BLaER1 treated with 17β-estradiol and CSF1 and Interleukin-3, amounts not matched to agents 10 nM and 100 nM (cell line): ENCODE measurements at regions not wholly inside any gene's neighbourhood (a gene's known extent, or its start where the extent isn't known, plus 50 kb on each side); places are given as distances from the start of the nearest gene placed in this dataset.
"Not testable (repeated sequence)": the region's sequence is repeated elsewhere in the genome, so short reads cannot be mapped to it uniquely, and the experiment has no call there.

ENCODE experiments used
- H3K27ac ChIP-seq, 11 experiments: shearing (Covaris generic); formaldehyde crosslinking; 2 replicates each; pipeline ENCODE4 v1.8.1; 2022
- H3K27me3 ChIP-seq, 11 experiments: shearing (Covaris generic); formaldehyde crosslinking; 2 replicates each; pipeline ENCODE4 v1.8.1; 2022
- H3K36me3 ChIP-seq, 11 experiments: shearing (Covaris generic); formaldehyde crosslinking; 2 replicates each; pipeline ENCODE4 v1.8.1; 2022
- H3K4me1 ChIP-seq, 10 experiments: shearing (Covaris generic); formaldehyde crosslinking; 2 replicates each; pipeline ENCODE4 v1.8.1; 2022
- H3K4me2 ChIP-seq, 11 experiments: shearing (Covaris generic); formaldehyde crosslinking; 2 replicates each; pipeline ENCODE4 v1.8.1; 2022
- H3K4me3 ChIP-seq, 10 experiments: shearing (Covaris generic); formaldehyde crosslinking; 2 replicates each; pipeline ENCODE4 v1.8.1; 2022
- H3K9ac ChIP-seq, 11 experiments: shearing (Covaris generic); formaldehyde crosslinking; 2 replicates each; pipeline ENCODE4 v1.8.1; 2022
- H3K9me3 ChIP-seq, 11 experiments: shearing (Covaris generic); formaldehyde crosslinking; replicated peaks in 1 of 11; 2 replicates each; pipeline ENCODE4 v1.8.1; 2022
- H4K20me1 ChIP-seq, 11 experiments: shearing (Covaris generic); formaldehyde crosslinking; 2 replicates each; pipeline ENCODE4 v1.8.1; 2022
- Cebpa-rat ChIP-seq, 11 experiments: shearing (Covaris generic); IDR thresholded peaks; 2 replicates each; pipeline ENCODE4 v1.8.1; 2022

DNA sequence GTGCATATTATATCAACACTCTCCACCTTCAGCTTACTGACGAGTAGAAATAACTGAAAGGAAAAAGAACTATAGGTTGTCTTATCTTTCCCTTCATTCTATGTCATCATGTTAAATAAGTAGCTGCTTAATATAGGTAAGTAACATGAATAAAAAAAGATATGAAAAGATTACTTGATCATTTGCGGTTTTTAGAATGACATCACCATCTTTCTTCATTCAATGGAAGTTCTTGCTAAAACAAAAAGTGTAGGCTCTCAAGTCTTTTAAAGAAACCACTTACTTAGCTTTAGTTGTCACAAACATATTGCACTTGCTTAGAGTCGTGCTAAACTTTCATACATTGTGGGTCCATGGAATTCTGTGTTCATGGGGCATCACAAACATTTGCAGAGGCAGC is 331.1 kb upstream of the DEPDC1 start:
- TF ChIP-seq Cebpa-rat (IDR thresholded peaks at IDR 0.05): no peak
- no peaks in the 10 kb centered on the region for H3K36me3 ChIP-seq
- H3K4me1 ChIP-seq: no peaks in the 10 kb centered on the region
- H3K4me2 ChIP-seq: no peak overlapping the region
- H3K9me3 ChIP-seq: peaks cover 3 to 16% (median 12%) of the 10 kb centered on the region in 11 experiments; a peak in 14 of 22 replicates
- H3K9ac ChIP-seq: no peak overlapping the region
- no peaks in the 10 kb centered on the region for H4K20me1 ChIP-seq
- no peak overlapping the region for H3K27ac ChIP-seq
- no peak overlapping the region for H3K4me3 ChIP-seq
- no peaks in the 10 kb centered on the region for H3K27me3 ChIP-seq

DNA sequence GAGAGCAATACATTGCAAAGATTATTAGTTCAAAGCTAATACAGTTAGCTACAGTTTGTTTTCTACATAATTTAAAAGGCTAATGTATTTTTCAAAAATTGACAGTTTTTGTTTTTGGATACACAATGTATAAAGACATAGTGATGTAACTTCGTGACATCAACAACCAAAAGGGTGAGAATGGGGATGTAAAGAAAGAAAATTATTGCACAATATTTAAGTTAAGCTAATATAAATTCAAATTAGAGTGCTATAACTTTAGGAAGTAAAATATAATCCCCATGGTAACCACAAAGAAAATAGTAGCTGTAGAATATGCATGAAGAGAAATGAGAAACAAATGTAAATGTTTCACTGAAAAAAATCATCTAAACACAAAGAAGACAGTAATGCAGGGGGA is 334.4 kb upstream of the DEPDC1 start:
- no peaks in the 10 kb centered on the region for H3K4me1 ChIP-seq
- H3K9me3 ChIP-seq: peaks cover 3 to 16% (median 12%) of the 10 kb centered on the region in 11 experiments; a peak in 14 of 22 replicates
- H3K4me2 ChIP-seq: no peak overlapping the region
- no peak overlapping the region for H3K4me3 ChIP-seq
- H3K9ac ChIP-seq: no peak overlapping the region
- no peaks in the 10 kb centered on the region for H3K36me3 ChIP-seq
- H4K20me1 ChIP-seq: no peaks in the 10 kb centered on the region
- no peaks in the 10 kb centered on the region for H3K27me3 ChIP-seq
- peak in 1 of 11 experiments; percentile 21; a peak in 1 of 22 replicates for TF ChIP-seq Cebpa-rat (IDR thresholded peaks at IDR 0.05)
- H3K27ac ChIP-seq: no peak overlapping the region

DNA sequence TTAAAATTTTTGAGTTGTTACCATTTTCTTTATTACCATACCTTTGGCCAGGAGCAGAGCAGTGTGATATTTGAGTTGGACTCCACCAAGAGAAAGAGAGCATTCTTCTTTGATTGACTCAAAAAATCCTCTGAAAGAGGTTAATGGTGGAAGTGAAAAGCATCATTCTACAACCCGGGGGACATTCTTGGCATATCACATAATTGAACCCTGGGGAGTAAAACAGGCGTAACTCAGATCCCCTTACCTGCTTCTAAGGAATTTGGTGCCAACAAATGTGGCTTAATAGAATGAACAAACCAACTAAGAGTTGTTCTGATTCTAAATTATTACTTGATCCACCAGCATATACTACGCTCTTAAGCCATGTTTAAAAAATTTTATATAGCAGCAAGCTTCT is 351.1 kb upstream of the DEPDC1 start:
- no peaks in the 10 kb centered on the region for H3K4me1 ChIP-seq
- H3K27me3 ChIP-seq: no peaks in the 10 kb centered on the region
- H3K9ac ChIP-seq: no peak overlapping the region
- H3K9me3 ChIP-seq: no peaks in the 10 kb centered on the region
- TF ChIP-seq Cebpa-rat (IDR thresholded peaks at IDR 0.05): no peak
- no peaks in the 10 kb centered on the region for H4K20me1 ChIP-seq
- H3K4me3 ChIP-seq: no peak overlapping the region
- no peak overlapping the region for H3K4me2 ChIP-seq
- no peaks in the 10 kb centered on the region for H3K36me3 ChIP-seq
- H3K27ac ChIP-seq: no peak overlapping the region

DNA sequence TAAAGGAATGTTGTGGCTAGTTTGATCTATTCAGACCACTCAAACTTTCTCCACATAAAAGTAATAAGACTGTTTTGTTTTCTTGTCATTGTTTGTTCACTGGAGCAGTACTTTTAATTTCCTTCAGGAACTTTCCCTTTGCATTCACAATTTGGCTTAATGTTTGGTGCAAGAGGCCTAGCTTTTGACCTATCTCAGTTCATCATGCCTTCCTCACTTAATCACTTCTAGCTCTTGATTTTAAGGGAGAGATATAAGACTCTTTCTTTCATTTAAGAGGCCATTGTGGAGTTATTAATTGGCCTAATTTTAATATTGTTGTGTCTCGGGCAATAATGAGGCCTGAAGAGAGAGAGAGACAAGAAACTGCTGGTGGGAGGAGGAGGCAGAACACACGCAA is 371.7 kb upstream of the DEPDC1 start:
- no peaks in the 10 kb centered on the region for H3K36me3 ChIP-seq
- H3K4me2 ChIP-seq: no peak overlapping the region
- H3K4me1 ChIP-seq: no peaks in the 10 kb centered on the region
- H3K4me3 ChIP-seq: no peak overlapping the region
- H4K20me1 ChIP-seq: no peaks in the 10 kb centered on the region
- TF ChIP-seq Cebpa-rat (IDR thresholded peaks at IDR 0.05): no peak
- no peaks in the 10 kb centered on the region for H3K27me3 ChIP-seq
- peaks cover 4 to 22% (median 12%) of the 10 kb centered on the region in 11 experiments; a peak in 15 of 22 replicates for H3K9me3 ChIP-seq
- H3K9ac ChIP-seq: no peak overlapping the region
- H3K27ac ChIP-seq: no peak overlapping the region

DNA sequence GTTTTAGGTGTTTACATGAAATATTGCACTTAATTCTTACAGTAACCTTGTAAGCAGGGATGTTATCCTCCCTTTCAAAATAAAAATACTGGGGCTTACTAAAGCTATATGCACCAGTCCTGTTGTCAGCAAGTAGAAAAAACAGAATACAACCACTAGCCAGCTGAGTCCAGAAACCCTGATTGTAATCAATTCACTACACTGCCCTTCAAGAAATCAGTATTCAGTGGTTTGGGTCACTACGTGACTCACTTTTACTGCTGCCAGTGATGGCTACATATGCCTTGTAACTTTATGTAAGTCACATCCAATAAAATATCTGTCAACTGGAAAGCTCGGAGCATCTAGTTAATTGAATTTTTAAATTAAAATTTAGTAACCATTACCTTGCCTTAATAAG is 376.3 kb upstream of the DEPDC1 start:
- Histone ChIP-seq H3K9ac (no peak overlapping the region), H3K4me2 (no peak overlapping the region), H3K36me3 (no peaks in the 10 kb centered on the region), H3K4me3 (no peak overlapping the region), H4K20me1 (no peaks in the 10 kb centered on the region), H3K27ac (no peak overlapping the region), H3K27me3 (no peaks in the 10 kb centered on the region), H3K4me1 (no peaks in the 10 kb centered on the region), H3K9me3 (peaks cover 0 to 26% (median 13%) of the 10 kb centered on the region in 11 experiments; a peak in 16 of 22 replicates)
- no peak for TF ChIP-seq Cebpa-rat (IDR thresholded peaks at IDR 0.05)

DNA sequence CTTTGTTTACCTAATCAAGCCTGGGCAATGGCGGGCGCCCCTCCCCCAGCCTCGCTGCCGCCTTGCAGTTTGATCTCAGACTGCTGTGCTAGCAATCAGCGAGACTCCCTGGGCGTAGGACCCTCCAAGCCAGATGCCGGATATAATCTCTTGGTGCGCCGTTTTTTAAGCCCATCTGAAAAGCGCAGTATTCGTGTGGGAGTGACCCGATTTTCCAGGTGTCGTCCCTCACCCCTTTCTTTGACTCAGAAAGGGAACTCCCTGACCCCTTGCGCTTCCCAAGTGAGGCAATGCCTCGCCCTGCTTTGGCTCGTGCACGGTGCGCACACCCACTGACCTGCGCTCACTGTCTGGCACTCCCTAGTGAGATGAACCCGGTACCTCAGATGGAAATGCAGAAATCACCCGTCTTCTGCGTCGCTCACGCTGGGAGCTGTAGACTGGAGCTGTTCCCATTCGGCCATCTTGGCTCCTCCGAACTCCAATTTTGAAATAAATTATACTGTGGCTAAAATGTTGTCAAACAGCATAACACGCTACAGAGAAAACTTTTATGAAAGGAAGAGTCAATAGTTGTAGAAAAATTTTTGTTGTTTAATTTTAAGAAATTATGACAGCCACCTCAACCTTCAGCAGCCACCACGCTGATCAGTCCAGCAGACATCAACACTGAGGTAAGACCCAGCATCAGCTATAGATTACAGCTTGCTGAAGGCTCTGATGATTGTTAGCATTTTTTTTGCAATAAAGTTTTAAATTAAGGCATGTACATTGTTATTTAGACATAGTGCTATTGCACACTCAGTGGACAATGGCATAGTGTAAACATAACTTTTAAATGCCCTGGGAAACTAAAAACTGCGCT is 384.7 kb upstream of the DEPDC1 start:
- not testable (repeated sequence) for H3K4me3 ChIP-seq, H4K20me1 ChIP-seq, H3K27me3 ChIP-seq, H3K27ac ChIP-seq, H3K4me1 ChIP-seq, H3K9ac ChIP-seq, H3K36me3 ChIP-seq, H3K9me3 ChIP-seq, H3K4me2 ChIP-seq

DNA sequence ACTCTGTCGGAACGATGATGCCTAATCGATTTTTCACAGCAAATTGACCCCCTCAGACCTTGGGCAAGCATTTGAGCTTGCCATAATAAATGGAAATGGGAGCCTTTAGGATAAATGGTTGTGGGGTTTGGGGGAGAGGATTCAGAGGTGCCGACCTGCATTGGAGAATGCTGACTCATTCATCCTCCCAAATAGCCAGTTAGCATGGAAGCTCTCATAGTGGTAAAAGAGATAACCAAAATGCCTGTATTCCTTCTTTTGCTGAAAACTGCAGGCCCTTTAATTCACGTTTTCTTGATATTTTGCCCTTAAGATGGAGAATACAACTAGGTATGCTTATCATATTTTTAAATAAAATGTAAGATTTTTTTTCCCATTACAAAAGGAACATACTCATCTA is 392.6 kb upstream of the DEPDC1 start:
- Histone ChIP-seq H3K4me2 (no peak overlapping the region), H3K27ac (no peak overlapping the region), H3K36me3 (no peaks in the 10 kb centered on the region), H3K9me3 (peaks cover 0 to 4% (median 0%) of the 10 kb centered on the region in 11 experiments; a peak in 1 of 22 replicates), H3K27me3 (no peaks in the 10 kb centered on the region), H3K9ac (no peak overlapping the region), H3K4me3 (no peak overlapping the region), H3K4me1 (peaks cover 0 to 7% (median 0%) of the 10 kb centered on the region in 10 experiments; a peak in 2 of 20 replicates), H4K20me1 (no peaks in the 10 kb centered on the region)
- no peak for TF ChIP-seq Cebpa-rat (IDR thresholded peaks at IDR 0.05)

DNA sequence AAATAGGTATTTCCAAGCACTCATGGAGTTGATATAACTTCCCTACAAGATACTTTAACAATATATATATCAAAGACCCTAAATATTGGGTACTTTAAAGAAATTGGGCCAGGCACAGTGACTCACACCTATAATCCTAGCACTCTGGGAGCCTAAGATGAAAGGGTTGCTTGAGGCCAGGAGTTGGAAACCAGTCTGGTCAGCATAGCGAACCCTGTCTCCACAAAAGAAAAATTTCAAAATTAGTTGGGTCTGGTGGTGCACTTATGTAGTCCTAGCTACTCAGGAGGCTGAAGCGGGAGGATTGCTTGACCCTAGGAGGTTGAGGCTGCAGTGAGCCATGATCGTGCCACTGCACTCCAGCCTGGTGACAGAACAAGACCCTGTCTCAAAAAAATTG is 393.9 kb upstream of the DEPDC1 start:
- no peaks in the 10 kb centered on the region for H3K27me3 ChIP-seq
- no peaks in the 10 kb centered on the region for H3K9me3 ChIP-seq
- H3K36me3 ChIP-seq: no peaks in the 10 kb centered on the region
- H3K4me3 ChIP-seq: no peak overlapping the region
- TF ChIP-seq Cebpa-rat (IDR thresholded peaks at IDR 0.05): no peak
- H3K27ac ChIP-seq: no peak overlapping the region
- H3K4me1 ChIP-seq: no peaks in the 10 kb centered on the region
- no peak overlapping the region for H3K4me2 ChIP-seq
- H4K20me1 ChIP-seq: no peaks in the 10 kb centered on the region
- no peak overlapping the region for H3K9ac ChIP-seq

DNA sequence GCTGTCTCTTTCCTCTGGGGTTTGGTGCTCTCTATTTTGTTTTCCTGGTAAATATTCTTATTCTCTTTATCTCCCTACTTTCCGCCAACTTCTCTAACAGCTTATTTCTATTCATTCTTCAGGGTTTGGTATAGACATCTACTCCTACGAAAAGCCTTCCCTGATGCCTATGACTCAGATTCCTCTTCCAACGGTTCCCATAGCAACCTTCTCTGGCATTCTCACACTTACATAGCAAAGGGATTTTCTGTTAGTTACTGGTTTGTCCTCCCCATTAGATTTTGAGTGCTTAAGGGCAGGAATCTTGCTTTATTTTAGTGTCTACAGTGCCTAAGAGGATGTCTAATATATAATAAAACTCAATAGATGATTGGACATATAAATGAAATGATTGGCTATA is 407.6 kb upstream of the DEPDC1 start:
- TF ChIP-seq Cebpa-rat (IDR thresholded peaks at IDR 0.05): no peak

DNA sequence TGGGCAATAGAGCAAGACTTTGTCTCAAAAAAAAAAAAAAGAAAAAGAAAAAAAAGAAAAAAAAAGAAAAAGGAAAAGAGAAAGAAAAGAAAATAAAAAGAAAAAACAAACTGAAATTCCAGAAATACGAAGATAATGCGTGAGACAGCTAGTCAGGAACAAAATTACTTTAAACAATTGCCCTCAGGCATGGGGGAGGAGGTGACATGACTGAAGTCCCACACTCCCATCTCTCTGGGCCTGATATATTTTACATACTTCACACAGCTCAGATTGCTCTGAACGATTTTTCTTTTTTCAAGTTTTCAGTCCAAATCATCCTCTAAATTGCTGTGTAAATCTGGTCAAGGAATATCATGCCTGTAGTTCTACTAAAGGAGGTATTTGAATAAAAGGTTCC is 409.5 kb upstream of the DEPDC1 start:
- H3K36me3 ChIP-seq: no peaks in the 10 kb centered on the region
- no peak overlapping the region for H3K4me3 ChIP-seq
- no peak for TF ChIP-seq Cebpa-rat (IDR thresholded peaks at IDR 0.05)
- H3K27me3 ChIP-seq: no peaks in the 10 kb centered on the region
- no peaks in the 10 kb centered on the region for H4K20me1 ChIP-seq
- peaks cover 0 to 14% (median 5%) of the 10 kb centered on the region in 10 experiments; a peak in 7 of 20 replicates for H3K4me1 ChIP-seq
- H3K4me2 ChIP-seq: no peak overlapping the region
- peaks cover 7 to 13% (median 11%) of the 10 kb centered on the region in 11 experiments; a peak in 19 of 22 replicates for H3K9me3 ChIP-seq
- no peak overlapping the region for H3K27ac ChIP-seq
- no peak overlapping the region for H3K9ac ChIP-seq

More for the DNA sequence above, 407.6 kb upstream of the DEPDC1 start:
- Histone ChIP-seq H3K36me3 (no peaks in the 10 kb centered on the region), H3K4me1 (peaks cover 0 to 7% (median 5%) of the 10 kb centered on the region in 10 experiments; a peak in 4 of 20 replicates), H3K27ac (no peak overlapping the region), H3K9me3 (peaks cover 1 to 6% (median 3%) of the 10 kb centered on the region in 11 experiments; a peak in 17 of 22 replicates), H3K9ac (no peak overlapping the region), H4K20me1 (no peaks in the 10 kb centered on the region), H3K4me3 (no peak overlapping the region), H3K27me3 (no peaks in the 10 kb centered on the region), H3K4me2 (no peak overlapping the region)
